MM.1S (cell line): ENCODE measurements at regions not wholly inside any gene's neighbourhood (a gene's known extent, or its start where the extent isn't known, plus 50 kb on each side); places are given as distances from the start of the nearest gene placed in this dataset.

Experiments
- DNase-seq: peaks from one replicate; pipeline ENCODE4 v3.0.0-alpha.2; 2015
- H2AFZ ChIP-seq: fragments of 300-600 bp; sonication (generic); 2 replicates; pipeline ENCODE4 v1.6.0; 2016; ENCODE audit warnings: antibody characterized with exemption, low read length
- H3F3A ChIP-seq: fragments of 300-600 bp; sonication (generic); 2 replicates; pipeline ENCODE4 v1.6.1; 2016; ENCODE audit warnings: mild to moderate bottlenecking, antibody characterized with exemption, low read length, moderate library complexity, mixed read lengths; ENCODE audit not compliant: insufficient read depth
- H3K27ac ChIP-seq: fragments of 300-600 bp; sonication (generic); 2 replicates; pipeline ENCODE4 v1.5.1; 2016; ENCODE audit warnings: mild to moderate bottlenecking, low read length
- H3K27me3 ChIP-seq: fragments of 300-600 bp; sonication (generic); replicated peaks from 2 replicates; pipeline ENCODE4 v1.6.0; 2016; ENCODE audit warnings: low read length; ENCODE audit not compliant: insufficient read depth
- H3K36me3 ChIP-seq: fragments of 300-600 bp; sonication (generic); replicated peaks from 2 replicates; pipeline ENCODE4 v1.6.1; 2016; ENCODE audit warnings: mild to moderate bottlenecking, low read length, mixed read lengths; ENCODE audit not compliant: insufficient read depth
- H3K4me1 ChIP-seq: fragments of 300-600 bp; sonication (generic); 2 replicates; pipeline ENCODE4 v1.6.1; 2016; ENCODE audit warnings: low read length, mixed read lengths
- H3K4me2 ChIP-seq: fragments of 300-600 bp; sonication (generic); 2 replicates; pipeline ENCODE4 v1.6.0; 2016; ENCODE audit warnings: low read depth, low read length
- H3K4me3 ChIP-seq: fragments of 300-600 bp; sonication (generic); 2 replicates; pipeline ENCODE4 v1.5.1; 2016; ENCODE audit warnings: low read length, mixed read lengths
- H3K79me2 ChIP-seq: fragments of 300-600 bp; sonication (generic); 2 replicates; pipeline ENCODE4 v1.6.1; 2016; ENCODE audit warnings: mixed run types, low read length, mixed read lengths
- H3K9ac ChIP-seq: fragments of 300-600 bp; sonication (generic); 2 replicates; pipeline ENCODE4 v1.6.1; 2016; ENCODE audit warnings: low read length, mixed read lengths
- H3K9me2 ChIP-seq: fragments of 300-600 bp; sonication (generic); replicated peaks from 2 replicates; pipeline ENCODE4 v1.6.1; 2016; ENCODE audit warnings: mild to moderate bottlenecking, low read length, mixed read lengths; ENCODE audit not compliant: insufficient read depth
- H3K9me3 ChIP-seq: fragments of 300-600 bp; sonication (generic); replicated peaks from 2 replicates; pipeline ENCODE4 v1.6.1; 2016; ENCODE audit warnings: mild to moderate bottlenecking, low read length, mixed read lengths; ENCODE audit not compliant: insufficient read depth
- H4K20me1 ChIP-seq: fragments of 300-600 bp; sonication (generic); 2 replicates; pipeline ENCODE4 v1.6.1; 2016; ENCODE audit warnings: mild to moderate bottlenecking, low read length, moderate library complexity, mixed read lengths; ENCODE audit not compliant: insufficient read depth
- CTCF ChIP-seq: fragments of 300-600 bp; sonication (generic); IDR thresholded peaks from 2 replicates; pipeline ENCODE4 v1.5.1; 2016; ENCODE audit warnings: antibody characterized with exemption, low read length, mixed read lengths
- EZH2 ChIP-seq: fragments of 300-600 bp; sonication (generic); optimal IDR thresholded peaks from 2 replicates; pipeline ENCODE3; 2017; ENCODE audit warnings: low read depth, mild to moderate bottlenecking, antibody characterized with exemption, low read length, mixed read lengths
- EZH2phosphoT487 ChIP-seq: fragments of 300-600 bp; sonication (generic); IDR thresholded peaks from 2 replicates; pipeline ENCODE4 v1.6.1; 2018; ENCODE audit warnings: antibody characterized with exemption, low read length

GRCh38 chr21:28489821-28490350 is 502.8 kb downstream of the LTN1 start:
- no peaks in the 10 kb centered on the region for H3K27me3 ChIP-seq
- no peak for TF ChIP-seq EZH2
- no peak for TF ChIP-seq EZH2phosphoT487
- no peak for TF ChIP-seq CTCF

GRCh38 chr21:28489162-28489561 is 503.5 kb downstream of the LTN1 start:
- Histone ChIP-seq H3K36me3 (no peaks in the 10 kb centered on the region), H3K79me2 (no peaks in the 10 kb centered on the region), H2AFZ (no peak overlapping the region), H3K9me3 (no peaks in the 10 kb centered on the region), H3F3A (no peaks in the 10 kb centered on the region), H3K9me2 (no peaks in the 10 kb centered on the region), H4K20me1 (no peaks in the 10 kb centered on the region), H3K4me3 (no peak overlapping the region), H3K27me3 (no peaks in the 10 kb centered on the region), H3K4me2 (no peak overlapping the region), H3K27ac (no peak overlapping the region), H3K4me1 (no peaks in the 10 kb centered on the region), H3K9ac (no peak overlapping the region)
- TF ChIP-seq CTCF, result no peak
- no peak for TF ChIP-seq EZH2
- no peak for TF ChIP-seq EZH2phosphoT487
- no peak for DNase-seq

More at GRCh38 chr21:28489821-28490350, 502.8 kb downstream of the LTN1 start:
- no peaks in the 10 kb centered on the region for H3K36me3 ChIP-seq
- no peak overlapping the region for H3K4me2 ChIP-seq
- no peaks in the 10 kb centered on the region for H4K20me1 ChIP-seq
- no peak overlapping the region for H3K27ac ChIP-seq
- no peaks in the 10 kb centered on the region for H3K9me2 ChIP-seq
- no peaks in the 10 kb centered on the region for H3K79me2 ChIP-seq
- H3K9me3 ChIP-seq, result no peaks in the 10 kb centered on the region
- no peaks in the 10 kb centered on the region for H3K4me1 ChIP-seq
- H3K4me3 ChIP-seq, result no peak overlapping the region
- no peak for DNase-seq
- H3F3A ChIP-seq, result no peaks in the 10 kb centered on the region
- no peak overlapping the region for H2AFZ ChIP-seq
- H3K9ac ChIP-seq, result no peak overlapping the region

DNA sequence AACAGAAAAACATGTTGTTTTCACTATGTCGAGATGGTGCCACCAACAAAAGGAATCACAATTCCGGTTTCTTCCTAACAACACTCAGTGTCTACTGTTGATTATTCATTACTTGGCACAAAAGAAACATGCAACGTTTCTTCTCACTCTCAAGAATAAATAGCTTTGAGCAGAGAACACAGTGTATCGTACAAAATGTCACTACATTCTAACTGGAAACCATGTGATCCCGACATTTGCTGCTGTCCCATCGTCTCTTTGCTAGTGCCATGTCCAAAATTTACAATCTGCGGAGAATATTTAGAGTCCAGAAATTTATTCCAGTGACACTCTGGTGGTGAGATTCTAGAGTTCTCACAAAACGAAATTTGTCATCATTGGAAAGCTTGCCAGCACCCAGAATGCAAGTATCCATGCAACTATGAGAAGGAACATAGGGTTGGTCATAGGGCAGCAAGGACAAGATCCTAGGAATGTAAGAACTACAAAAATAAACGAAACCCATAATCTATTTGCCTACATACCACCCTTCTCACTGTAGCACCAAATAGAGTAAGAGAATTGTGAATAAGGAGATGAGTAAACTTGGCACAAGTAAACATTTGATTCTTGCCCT is 505.1 kb downstream of the LTN1 start:
- Histone ChIP-seq H3K4me2 (no peak overlapping the region), H4K20me1 (no peaks in the 10 kb centered on the region), H3K9ac (no peak overlapping the region), H3K27me3 (no peaks in the 10 kb centered on the region), H3F3A (no peaks in the 10 kb centered on the region), H3K79me2 (no peaks in the 10 kb centered on the region), H3K9me3 (no peaks in the 10 kb centered on the region), H2AFZ (no peak overlapping the region), H3K9me2 (no peaks in the 10 kb centered on the region), H3K4me1 (peaks cover 1% of the 10 kb centered on the region), H3K36me3 (no peaks in the 10 kb centered on the region), H3K4me3 (no peak overlapping the region), H3K27ac (no peak overlapping the region)
- TF ChIP-seq CTCF (no peak), EZH2phosphoT487 (no peak), EZH2 (no peak)
- no peak for DNase-seq
